ENCODE measurements at regions not wholly inside any gene's neighbourhood (a gene's known extent, or its start where the extent isn't known, plus 50 kb on each side); places are given as distances from the start of the nearest gene placed in this dataset.
"Not testable (repeated sequence)": the region's sequence is repeated elsewhere in the genome, so short reads cannot be mapped to it uniquely, and the experiment has no call there.

DNA sequence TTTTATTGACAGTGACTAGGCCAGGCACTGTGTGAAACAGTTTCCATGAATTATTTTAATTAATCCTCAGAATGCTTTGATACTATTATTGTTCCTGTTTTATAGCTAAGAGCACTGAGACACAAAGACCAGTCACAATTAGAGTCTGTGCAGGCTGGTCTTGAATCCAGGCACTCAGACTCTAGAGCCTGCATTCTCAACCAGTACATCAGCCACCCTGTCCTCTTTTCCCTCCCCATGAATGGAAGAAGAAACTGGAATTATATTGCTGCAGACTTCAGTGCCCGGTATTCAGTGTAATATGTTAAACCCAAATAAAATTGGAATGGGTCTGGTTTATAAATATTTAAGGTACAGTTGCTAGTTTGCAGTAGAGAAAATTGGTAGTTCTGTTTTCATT is 303.0 kb upstream of the RGS6 start:
- no peak overlapping the region for H3K4me3 ChIP-seq
- no peak for DNase-seq
- no peaks in the 10 kb centered on the region for H3K79me2 ChIP-seq (ENCODE audit: low read depth)
- H3F3A ChIP-seq (ENCODE audit: insufficient read depth, low read depth): peaks cover 4% of the 10 kb centered on the region; the same call in 1 of the 2 replicates
- H3K27ac ChIP-seq: no peak overlapping the region
- no peaks in the 10 kb centered on the region for H4K20me1 ChIP-seq (ENCODE audit: insufficient read depth)
- no peaks in the 10 kb centered on the region for H3K27me3 ChIP-seq (ENCODE audit: insufficient read depth, low read depth)
- H3K4me1 ChIP-seq (replicated peaks; ENCODE audit: insufficient read depth): no peaks in the 10 kb centered on the region
- BruUV-seq (replicated peaks): no TSS peak
- no peak overlapping the region for H3K4me2 ChIP-seq
- no peaks in the 10 kb centered on the region for H3K9me2 ChIP-seq (ENCODE audit: insufficient read depth)
- peaks cover 32% of the 10 kb centered on the region for H3K36me3 ChIP-seq (ENCODE audit: low read depth)
- H2AFZ ChIP-seq: no peak overlapping the region
- CTCF ChIA-PET: no interaction called here
- TF ChIP-seq EZH2 (IDR thresholded peaks at IDR 0.05; ENCODE audit: low read depth): no peak
- TF ChIP-seq, protein P1, sequence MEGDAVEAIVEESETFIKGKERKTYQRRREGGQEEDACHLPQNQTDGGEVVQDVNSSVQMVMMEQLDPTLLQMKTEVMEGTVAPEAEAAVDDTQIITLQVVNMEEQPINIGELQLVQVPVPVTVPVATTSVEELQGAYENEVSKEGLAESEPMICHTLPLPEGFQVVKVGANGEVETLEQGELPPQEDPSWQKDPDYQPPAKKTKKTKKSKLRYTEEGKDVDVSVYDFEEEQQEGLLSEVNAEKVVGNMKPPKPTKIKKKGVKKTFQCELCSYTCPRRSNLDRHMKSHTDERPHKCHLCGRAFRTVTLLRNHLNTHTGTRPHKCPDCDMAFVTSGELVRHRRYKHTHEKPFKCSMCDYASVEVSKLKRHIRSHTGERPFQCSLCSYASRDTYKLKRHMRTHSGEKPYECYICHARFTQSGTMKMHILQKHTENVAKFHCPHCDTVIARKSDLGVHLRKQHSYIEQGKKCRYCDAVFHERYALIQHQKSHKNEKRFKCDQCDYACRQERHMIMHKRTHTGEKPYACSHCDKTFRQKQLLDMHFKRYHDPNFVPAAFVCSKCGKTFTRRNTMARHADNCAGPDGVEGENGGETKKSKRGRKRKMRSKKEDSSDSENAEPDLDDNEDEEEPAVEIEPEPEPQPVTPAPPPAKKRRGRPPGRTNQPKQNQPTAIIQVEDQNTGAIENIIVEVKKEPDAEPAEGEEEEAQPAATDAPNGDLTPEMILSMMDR (conservative IDR thresholded peaks at IDR 0.05): no peak
- no peaks in the 10 kb centered on the region for H3K9me3 ChIP-seq (ENCODE audit: insufficient read depth, low read depth)
- intact Hi-C loops (cut with micrococcal nuclease; ENCODE audit: unreplicated experiment): no loop called here
- POLR2A ChIA-PET (ENCODE audit: unreplicated experiment): no interaction called here

DNA sequence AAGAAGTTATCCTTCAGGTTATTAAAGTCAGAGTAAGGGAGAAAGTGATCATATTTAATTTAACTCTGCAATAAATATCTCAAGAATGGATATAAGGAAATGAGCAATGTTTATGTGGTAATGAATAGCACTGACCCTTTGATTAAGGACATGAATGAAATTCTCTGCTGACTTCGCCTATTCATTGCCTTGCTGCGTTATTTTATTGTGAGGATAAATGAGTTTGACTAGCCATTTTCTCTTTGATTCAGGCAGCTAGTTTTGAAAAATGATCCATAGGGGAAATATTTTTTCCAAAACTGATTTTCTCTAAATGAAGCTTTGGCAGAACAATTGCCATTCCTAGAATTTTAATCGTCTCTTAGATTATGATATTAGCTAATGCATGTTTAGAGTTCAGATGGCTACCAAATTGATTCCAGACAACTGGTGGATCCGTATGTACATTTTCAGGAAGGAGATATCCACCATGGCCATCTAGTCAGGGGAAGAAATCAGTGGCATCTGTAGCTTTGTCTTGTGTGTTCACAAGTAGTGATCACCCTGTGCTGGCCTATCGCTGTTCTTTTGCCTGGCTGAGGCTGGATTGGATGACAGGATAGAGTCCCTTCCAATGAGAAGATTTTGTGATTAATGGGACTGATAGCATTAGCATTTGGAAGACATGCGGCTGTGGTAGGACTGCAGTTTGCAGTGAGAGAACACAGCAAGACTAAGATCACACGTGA is 302.3 kb upstream of the RGS6 start:
- H3K4me3 ChIP-seq: no peak overlapping the region
- POLR2A ChIA-PET (ENCODE audit: unreplicated experiment): no interaction called here
- peaks cover 3% of the 10 kb centered on the region; the same call in 1 of the 2 replicates for H3F3A ChIP-seq (ENCODE audit: insufficient read depth, low read depth)
- no peaks in the 10 kb centered on the region for H3K4me1 ChIP-seq (replicated peaks; ENCODE audit: insufficient read depth)
- H3K9me3 ChIP-seq (ENCODE audit: insufficient read depth, low read depth): no peaks in the 10 kb centered on the region
- peaks cover 27% of the 10 kb centered on the region for H3K36me3 ChIP-seq (ENCODE audit: low read depth)
- no peaks in the 10 kb centered on the region for H3K27me3 ChIP-seq (ENCODE audit: insufficient read depth, low read depth)
- no peak for DNase-seq
- CTCF ChIA-PET: no interaction called here
- H2AFZ ChIP-seq: no peak overlapping the region
- no peaks in the 10 kb centered on the region for H3K79me2 ChIP-seq (ENCODE audit: low read depth)
- H4K20me1 ChIP-seq (ENCODE audit: insufficient read depth): no peaks in the 10 kb centered on the region
- no peaks in the 10 kb centered on the region for H3K9me2 ChIP-seq (ENCODE audit: insufficient read depth)
- TF ChIP-seq, protein P1 (conservative IDR thresholded peaks at IDR 0.05): no peak
- H3K4me2 ChIP-seq: no peak overlapping the region
- no TSS peak for BruUV-seq (replicated peaks)
- H3K27ac ChIP-seq: no peak overlapping the region
- intact Hi-C loops (cut with micrococcal nuclease; ENCODE audit: unreplicated experiment): loop anchor here (1.0 kb wide), 1 partner anchor 17 kb away; no protein-coding TSS in a partner anchor

DNA sequence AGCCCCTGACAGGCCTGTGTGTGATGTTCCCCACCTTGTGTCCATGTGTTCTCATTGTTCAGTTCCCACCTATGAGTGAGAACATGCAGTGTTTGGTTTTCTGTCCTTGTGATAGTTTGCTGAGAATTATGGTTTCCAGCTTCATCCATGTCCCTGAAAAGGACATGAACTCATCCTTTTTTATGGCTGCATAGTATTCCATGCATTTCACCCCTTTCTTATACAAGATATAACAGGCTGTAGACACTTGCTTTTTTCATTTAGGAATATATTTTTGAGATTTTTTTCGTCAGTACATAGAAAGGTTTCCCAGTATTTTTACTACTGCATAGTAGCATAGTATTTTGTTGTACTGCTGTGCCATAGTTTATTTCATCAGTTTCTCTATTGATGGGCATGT is 301.2 kb upstream of the RGS6 start:
- H3K4me2 ChIP-seq; H3K4me1 ChIP-seq (replicated peaks; ENCODE audit: insufficient read depth); H3K27me3 ChIP-seq (ENCODE audit: insufficient read depth, low read depth); POLR2A ChIA-PET (ENCODE audit: unreplicated experiment); intact Hi-C loops (cut with micrococcal nuclease; ENCODE audit: unreplicated experiment); H2AFZ ChIP-seq; H4K20me1 ChIP-seq (ENCODE audit: insufficient read depth); DNase-seq; H3K9me2 ChIP-seq (ENCODE audit: insufficient read depth); H3K79me2 ChIP-seq (ENCODE audit: low read depth); H3K9me3 ChIP-seq (ENCODE audit: insufficient read depth, low read depth); H3K4me3 ChIP-seq; H3K27ac ChIP-seq; CTCF ChIA-PET; BruUV-seq (replicated peaks): not testable (repeated sequence)
- H3K36me3 ChIP-seq (ENCODE audit: low read depth): peaks cover 21% of the 10 kb centered on the region
- H3F3A ChIP-seq (ENCODE audit: insufficient read depth, low read depth): peaks cover 13% of the 10 kb centered on the region

DNA sequence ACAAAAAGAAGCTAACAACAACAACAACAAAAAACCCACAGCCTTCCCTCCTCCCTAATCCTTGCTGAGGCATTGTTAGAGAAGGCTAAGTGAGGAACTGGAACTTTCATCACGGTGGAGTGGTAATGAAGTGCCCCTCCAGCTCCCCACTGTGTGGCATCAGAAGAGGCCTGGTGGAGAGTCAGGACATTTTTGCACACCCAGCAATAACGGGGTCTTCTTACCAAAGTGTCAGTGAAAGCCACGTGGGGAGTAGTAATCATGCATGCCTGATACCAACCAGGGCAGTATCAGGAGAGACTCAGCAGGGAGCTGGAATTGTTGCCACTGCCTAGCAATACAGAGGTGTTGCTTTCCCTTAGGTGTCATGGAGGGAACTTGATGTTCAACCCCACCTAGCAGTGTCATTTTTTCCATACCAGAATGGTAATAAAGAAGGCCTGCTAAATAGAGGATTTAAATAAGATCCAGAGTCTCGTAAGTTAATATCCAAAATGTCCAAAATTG is 299.7 kb upstream of the RGS6 start:
- Histone ChIP-seq H3K4me1 (replicated peaks; ENCODE audit: insufficient read depth) (no peaks in the 10 kb centered on the region), H3K27ac (no peak overlapping the region), H3K4me3 (no peak overlapping the region), H3K36me3 (ENCODE audit: low read depth) (peaks cover 17% of the 10 kb centered on the region), H3F3A (ENCODE audit: insufficient read depth, low read depth) (peaks cover 18% of the 10 kb centered on the region), H2AFZ (no peak overlapping the region), H3K9me3 (ENCODE audit: insufficient read depth, low read depth) (no peaks in the 10 kb centered on the region), H4K20me1 (ENCODE audit: insufficient read depth) (no peaks in the 10 kb centered on the region), H3K4me2 (no peak overlapping the region), H3K79me2 (ENCODE audit: low read depth) (no peaks in the 10 kb centered on the region), H3K27me3 (ENCODE audit: insufficient read depth, low read depth) (no peaks in the 10 kb centered on the region), H3K9me2 (ENCODE audit: insufficient read depth) (no peaks in the 10 kb centered on the region)
- BruUV-seq (replicated peaks): no TSS peak
- ChIA-PET CTCF (no interaction called here), POLR2A (ENCODE audit: unreplicated experiment) (no interaction called here)
- TF ChIP-seq, protein P1 (conservative IDR thresholded peaks at IDR 0.05): no peak
- DNase-seq: no peak
- intact Hi-C loops (cut with micrococcal nuclease; ENCODE audit: unreplicated experiment): no loop called here

All from PC-9 (cell line).